ENCODE measurements at regions not wholly inside any gene's neighbourhood (a gene's known extent, or its start where the extent isn't known, plus 50 kb on each side); places are given as distances from the start of the nearest gene placed in this dataset.

- TF ChIP-seq CTCF (IDR thresholded peaks at IDR 0.05; ENCODE audit: low read length): no peak
- no peak for TF ChIP-seq EZH2 (IDR thresholded peaks at IDR 0.05; ENCODE audit: borderline replicate concordance, low read length)
Observed at GRCh38 chr15:91599261-91599660, 254.2 kb upstream of the SLCO3A1 start.
